ENCODE measurements at regions not wholly inside any gene's neighbourhood (a gene's known extent, or its start where the extent isn't known, plus 50 kb on each side); places are given as distances from the start of the nearest gene placed in this dataset.

GRCh38 chr2:59073286-59073685 lies 832.2 kb upstream of the FANCL start:
- no peak for DNase-seq (ENCODE audit: low read depth)

- DNase-seq (ENCODE audit: low read depth): no peak
These were observed 827.1 kb upstream of the FANCL start for GRCh38 chr2:59068255-59068654.

- no peak for DNase-seq (ENCODE audit: low read depth)
These were observed 825.8 kb upstream of the FANCL start for GRCh38 chr2:59066787-59067399.

- DNase-seq (ENCODE audit: low read depth): no peak
These were observed 806.4 kb upstream of the FANCL start for GRCh38 chr2:59047373-59047995.

GRCh38 chr2:59046401-59047372 lies 805.6 kb upstream of the FANCL start:
- DNase-seq (ENCODE audit: low read depth): no peak

- no peak for DNase-seq (ENCODE audit: low read depth)
These were observed 803.6 kb upstream of the FANCL start for GRCh38 chr2:59044736-59045135.

- DNase-seq (ENCODE audit: low read depth): no peak
These were observed 800.0 kb upstream of the FANCL start for GRCh38 chr2:59041139-59041538.

GRCh38 chr2:59034837-59035236 lies 793.7 kb upstream of the FANCL start:
- peak; percentile 1 for DNase-seq (ENCODE audit: low read depth)

GRCh38 chr2:59034106-59034505 lies 793.0 kb upstream of the FANCL start:
- no peak for DNase-seq (ENCODE audit: low read depth)

- DNase-seq (ENCODE audit: low read depth): no peak
These were observed 792.5 kb upstream of the FANCL start for GRCh38 chr2:59033661-59034060.

GRCh38 chr2:59032499-59032898 lies 791.4 kb upstream of the FANCL start:
- no peak for DNase-seq (ENCODE audit: low read depth)

- DNase-seq (ENCODE audit: low read depth): no peak
These were observed 787.9 kb upstream of the FANCL start for GRCh38 chr2:59029058-59029457.

- DNase-seq (ENCODE audit: low read depth): no peak
These were observed 786.2 kb upstream of the FANCL start for GRCh38 chr2:59027320-59027719.

GRCh38 chr2:59025157-59025757 lies 784.1 kb upstream of the FANCL start:
- DNase-seq (ENCODE audit: low read depth): peak; percentile 42

GRCh38 chr2:59021786-59022185 lies 780.7 kb upstream of the FANCL start:
- DNase-seq (ENCODE audit: low read depth): no peak

- no peak for DNase-seq (ENCODE audit: low read depth)
These were observed 778.5 kb upstream of the FANCL start for GRCh38 chr2:59019566-59020159.

GRCh38 chr2:59018737-59019136 lies 777.6 kb upstream of the FANCL start:
- DNase-seq (ENCODE audit: low read depth): no peak

GRCh38 chr2:59015027-59015426 lies 773.9 kb upstream of the FANCL start:
- DNase-seq (ENCODE audit: low read depth): no peak

GRCh38 chr2:59012971-59013370 lies 771.8 kb upstream of the FANCL start:
- no peak for DNase-seq (ENCODE audit: low read depth)

GRCh38 chr2:59012234-59012633 lies 771.1 kb upstream of the FANCL start:
- no peak for DNase-seq (ENCODE audit: low read depth)

GRCh38 chr2:59008950-59009349 lies 767.8 kb upstream of the FANCL start:
- no peak for DNase-seq (ENCODE audit: low read depth)
